CD4-positive, alpha-beta T cell (primary cell): ENCODE measurements at regions not wholly inside any gene's neighbourhood (a gene's known extent, or its start where the extent isn't known, plus 50 kb on each side); places are given as distances from the start of the nearest gene placed in this dataset.

Source experiments
- ATAC-seq: fragments of 200-7000 bp; cut with Tn5 transposase; one replicate; pipeline ENCODE4 v1.10.0; 2022; ENCODE audit warnings: mild to moderate bottlenecking; ENCODE audit not compliant: poor library complexity
- CTCF ChIA-PET: fragments of 350-600 bp; sonication (Branson Sonifier 250); formaldehyde crosslinking; loops from one replicate; lab custom pipeline; 2021; ENCODE audit warnings: antibody characterized with exemption, inconsistent platforms; lab: Charles Lee
- POLR2A ChIA-PET: fragments of 350-600 bp; sonication (Branson Sonifier 250); formaldehyde crosslinking; loops from one replicate; lab custom pipeline; 2021; ENCODE audit warnings: antibody characterized with exemption, inconsistent platforms; lab: Charles Lee
- DNase-seq, 14 experiments: peaks; one replicate each; pipeline ENCODE4 v3.0.0-alpha.2; 2013 to 2020; ENCODE audit warnings: mixed read lengths in 2 of 14
- H3K27ac ChIP-seq, 2 donors: one replicate each; pipeline versions ENCODE4 v1.5.1 to v1.7.0; 2013; ENCODE audit warnings: low read length in 2 of 2, low read depth in 1 of 2, mild to moderate bottlenecking in 1 of 2
- H3K27me3 ChIP-seq, 2 experiments: 1 replicate in 1 of 2; 2 replicates in 1 of 2; pipeline versions ENCODE4 v1.6.1 to v1.7.0; 2013; ENCODE audit warnings: low read length in 2 of 2, control low read depth in 1 of 2, mild to moderate bottlenecking in 1 of 2, moderate library complexity in 1 of 2; ENCODE audit not compliant: insufficient read depth in 2 of 2, control insufficient read depth in 1 of 2
- H3K36me3 ChIP-seq: one replicate; pipeline ENCODE4 v1.6.1; 2013; ENCODE audit warnings: low read length, control low read depth; ENCODE audit not compliant: insufficient read depth
- H3K4me1 ChIP-seq: one replicate; pipeline ENCODE4 v1.6.1; 2013; ENCODE audit warnings: low read length, control low read depth; ENCODE audit not compliant: insufficient read depth
- H3K4me3 ChIP-seq: one replicate; pipeline ENCODE4 v1.5.1; 2013; ENCODE audit warnings: mild to moderate bottlenecking, low read length, moderate library complexity
- H3K9me3 ChIP-seq, 2 experiments: 1 replicate in 1 of 2; 2 replicates in 1 of 2; pipeline versions ENCODE4 v1.6.1 to v1.7.0; 2013; ENCODE audit warnings: low read length in 2 of 2, mild to moderate bottlenecking in 2 of 2, control low read depth in 1 of 2, moderate library complexity in 1 of 2; ENCODE audit not compliant: control insufficient read depth in 1 of 2, insufficient read depth in 1 of 2
- H3K27ac Mint-ChIP-seq: one replicate; pipeline ENCODE4 v1.8.0; 2020; ENCODE audit warnings: mixed read lengths
- H3K27me3 Mint-ChIP-seq: one replicate; pipeline ENCODE4 v1.8.0; 2021; ENCODE audit warnings: mixed read lengths
- H3K36me3 Mint-ChIP-seq: one replicate; pipeline ENCODE4 v1.8.0; 2021; ENCODE audit warnings: low read depth, mixed read lengths
- H3K4me1 Mint-ChIP-seq: one replicate; pipeline ENCODE4 v1.8.0; 2021; ENCODE audit warnings: low read depth, mixed read lengths
- H3K4me3 Mint-ChIP-seq: one replicate; pipeline ENCODE4 v1.8.0; 2020; ENCODE audit warnings: mild to moderate bottlenecking, mixed read lengths
- H3K9me3 Mint-ChIP-seq: one replicate; pipeline ENCODE4 v1.8.0; 2020; ENCODE audit warnings: mixed read lengths
- intact Hi-C, 2 experiments: fragments of 100-400 bp; cut with DNase I in 1 of 2; cut with micrococcal nuclease in 1 of 2; formaldehyde crosslinking; loops; one replicate each; pipeline versions ENCODE4 v1.15.1 to v1.9.0; 2023 to 2025; cut with DNase I, micrococcal nuclease
- TF ChIP-seq, protein P1 (sequence below): fragments of 200-600 bp; IDR thresholded peaks from one replicate; pipeline ENCODE4 v1.8.0; 2022; ENCODE audit warnings: antibody characterized with exemption, mild to moderate bottlenecking

DNA sequence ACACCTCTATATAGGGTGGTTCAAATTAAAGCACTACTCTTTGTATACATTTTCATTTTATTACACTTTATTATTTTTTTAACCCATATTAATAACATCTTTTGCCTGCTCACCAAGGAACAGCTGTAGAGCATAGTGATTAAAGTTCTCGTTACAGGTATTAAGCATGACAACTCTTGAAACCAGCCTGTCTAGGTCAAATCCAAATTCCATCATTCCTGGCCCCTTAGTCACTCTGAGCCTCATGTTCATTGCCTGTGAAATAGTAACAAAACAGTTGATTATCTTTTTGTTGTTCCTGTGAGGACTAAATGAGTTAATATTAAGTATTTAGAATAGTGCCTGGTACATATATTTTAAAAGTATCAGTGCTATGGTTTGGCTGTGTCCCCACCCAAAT lies 334.5 kb downstream of the RAB38 start:
- intact Hi-C loops = no loop called here
- Histone ChIP-seq H3K36me3 (no peaks in the 10 kb centered on the region), H3K27me3 (no peaks in the 10 kb centered on the region), H3K27ac (no peak overlapping the region), H3K4me3 (no peak overlapping the region), H3K9me3 (no peaks in the 10 kb centered on the region), H3K4me1 (no peaks in the 10 kb centered on the region)
- Mint-ChIP-seq H3K4me3 (no peak overlapping the region), H3K27ac (no peak overlapping the region), H3K36me3 (no peaks in the 10 kb centered on the region), H3K9me3 (no peaks in the 10 kb centered on the region), H3K4me1 (no peaks in the 10 kb centered on the region), H3K27me3 (no peaks in the 10 kb centered on the region)
- TF ChIP-seq, protein P1, sequence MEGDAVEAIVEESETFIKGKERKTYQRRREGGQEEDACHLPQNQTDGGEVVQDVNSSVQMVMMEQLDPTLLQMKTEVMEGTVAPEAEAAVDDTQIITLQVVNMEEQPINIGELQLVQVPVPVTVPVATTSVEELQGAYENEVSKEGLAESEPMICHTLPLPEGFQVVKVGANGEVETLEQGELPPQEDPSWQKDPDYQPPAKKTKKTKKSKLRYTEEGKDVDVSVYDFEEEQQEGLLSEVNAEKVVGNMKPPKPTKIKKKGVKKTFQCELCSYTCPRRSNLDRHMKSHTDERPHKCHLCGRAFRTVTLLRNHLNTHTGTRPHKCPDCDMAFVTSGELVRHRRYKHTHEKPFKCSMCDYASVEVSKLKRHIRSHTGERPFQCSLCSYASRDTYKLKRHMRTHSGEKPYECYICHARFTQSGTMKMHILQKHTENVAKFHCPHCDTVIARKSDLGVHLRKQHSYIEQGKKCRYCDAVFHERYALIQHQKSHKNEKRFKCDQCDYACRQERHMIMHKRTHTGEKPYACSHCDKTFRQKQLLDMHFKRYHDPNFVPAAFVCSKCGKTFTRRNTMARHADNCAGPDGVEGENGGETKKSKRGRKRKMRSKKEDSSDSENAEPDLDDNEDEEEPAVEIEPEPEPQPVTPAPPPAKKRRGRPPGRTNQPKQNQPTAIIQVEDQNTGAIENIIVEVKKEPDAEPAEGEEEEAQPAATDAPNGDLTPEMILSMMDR = no peak
- ATAC-seq (no peak), DNase-seq (no peak)
- CTCF ChIA-PET = no interaction called here
- POLR2A ChIA-PET = no interaction called here

DNA sequence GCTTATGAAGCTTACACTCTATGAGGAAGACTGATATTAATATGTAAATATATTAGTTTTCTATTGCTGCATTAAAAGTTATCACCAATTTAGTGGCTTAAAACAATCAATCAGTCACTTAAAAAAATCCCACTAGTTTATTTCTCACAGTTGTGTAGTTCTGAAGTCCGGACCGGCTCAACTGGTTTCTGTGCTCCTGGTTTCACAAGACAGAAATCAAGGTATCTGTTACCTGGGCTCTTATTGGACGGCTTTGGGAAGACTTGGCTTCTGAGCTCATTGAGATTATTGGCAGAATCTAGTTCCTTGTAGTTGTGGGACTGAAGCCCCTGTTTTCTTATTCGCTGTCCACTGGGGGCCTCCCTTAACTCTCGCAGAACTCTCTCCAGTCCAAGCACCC lies 343.0 kb downstream of the RAB38 start:
- Mint-ChIP-seq H3K4me3 (no peak overlapping the region), H3K36me3 (no peaks in the 10 kb centered on the region), H3K27me3 (no peaks in the 10 kb centered on the region), H3K9me3 (no peaks in the 10 kb centered on the region), H3K4me1 (no peaks in the 10 kb centered on the region), H3K27ac (no peak overlapping the region)
- ATAC-seq (no peak), DNase-seq (no peak)
- H3K4me3 ChIP-seq = no peak overlapping the region
- POLR2A ChIA-PET = no interaction called here
- H3K27ac ChIP-seq = no peak overlapping the region
- H3K4me1 ChIP-seq = no peaks in the 10 kb centered on the region
- CTCF ChIA-PET = interaction anchor here (1.1 kb wide), 1 partner anchor 112 kb away, joined by 3 read pairs; no protein-coding TSS in a partner anchor
- intact Hi-C loops = no loop called here
- no peaks in the 10 kb centered on the region for H3K27me3 ChIP-seq
- H3K36me3 ChIP-seq = no peaks in the 10 kb centered on the region
- H3K9me3 ChIP-seq = no peaks in the 10 kb centered on the region
- TF ChIP-seq, protein P1 = no peak

DNA sequence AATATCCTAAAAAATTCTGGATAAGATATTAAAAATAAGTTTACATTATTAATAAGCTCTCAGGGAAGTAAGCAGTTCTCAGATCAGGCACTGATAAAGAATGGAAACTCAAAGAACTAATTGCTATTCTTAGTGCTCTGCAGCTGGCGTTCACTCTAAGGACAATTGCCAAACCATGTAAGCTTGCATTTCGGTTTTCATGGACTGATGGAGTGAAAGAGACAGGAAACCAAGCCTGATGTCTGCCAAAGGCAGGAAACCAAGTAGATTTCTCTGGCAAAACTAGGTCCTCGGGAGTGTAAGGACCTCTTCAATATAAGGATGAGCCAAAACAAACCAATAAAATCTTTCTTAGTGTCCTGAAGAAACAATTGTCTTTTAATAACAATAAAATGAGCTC lies 355.2 kb downstream of the RAB38 start:
- Mint-ChIP-seq H3K27me3 (no peaks in the 10 kb centered on the region), H3K27ac (no peak overlapping the region), H3K4me3 (no peak overlapping the region), H3K9me3 (no peaks in the 10 kb centered on the region), H3K36me3 (no peaks in the 10 kb centered on the region), H3K4me1 (no peaks in the 10 kb centered on the region)
- H3K4me1 ChIP-seq = no peaks in the 10 kb centered on the region
- DNase-seq (no peak), ATAC-seq (no peak)
- ChIA-PET POLR2A (no interaction called here), CTCF (no interaction called here)
- no peaks in the 10 kb centered on the region for H3K27me3 ChIP-seq
- no peak overlapping the region for H3K4me3 ChIP-seq
- no peak overlapping the region for H3K27ac ChIP-seq
- no peaks in the 10 kb centered on the region for H3K36me3 ChIP-seq
- H3K9me3 ChIP-seq = no peaks in the 10 kb centered on the region
- intact Hi-C loops = no loop called here
- TF ChIP-seq, protein P1 = no peak
